HG02571 (cell line): ENCODE measurements at regions not wholly inside any gene's neighbourhood (a gene's known extent, or its start where the extent isn't known, plus 50 kb on each side); places are given as distances from the start of the nearest gene placed in this dataset.

Experiments used
- ATAC-seq: cut with Tn5 transposase; IDR thresholded peaks from one replicate; pipeline ENCODE4 v1.9.1; 2021; ENCODE audit warnings: mild to moderate bottlenecking, moderate library complexity; ENCODE audit not compliant: unreplicated experiment

DNA sequence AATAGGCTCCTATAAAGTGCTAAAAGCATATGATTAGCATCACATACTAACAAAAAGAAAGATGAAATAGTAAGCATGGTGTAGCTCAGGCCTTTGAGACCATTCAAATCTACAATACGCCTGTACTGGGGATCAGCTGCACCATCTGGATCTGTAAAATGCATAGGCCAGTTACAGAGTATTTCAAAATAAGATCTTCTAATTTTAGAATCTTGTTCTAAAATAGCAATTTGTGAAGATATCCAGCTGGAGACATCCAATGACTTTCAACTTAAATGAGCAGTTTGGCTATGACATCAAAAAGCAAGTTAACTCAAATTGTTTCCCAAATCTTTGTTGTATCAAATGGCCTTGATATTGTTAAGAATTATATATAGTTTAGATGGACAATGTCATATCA, 386.3 kb downstream of the MRPS30 start:
- ATAC-seq: no peak
